C4-2B (cell line): ENCODE measurements at regions not wholly inside any gene's neighbourhood (a gene's known extent, or its start where the extent isn't known, plus 50 kb on each side); places are given as distances from the start of the nearest gene placed in this dataset.

ENCODE experiments used
- H3K27ac ChIP-seq: fragments of 450-650 bp; 2 replicates; pipeline ENCODE4 v1.5.1; 2017
- ZFX ChIP-seq: fragments of 450-650 bp; IDR thresholded peaks from 2 replicates; pipeline ENCODE4 v1.6.1; 2017
- TF ChIP-seq, protein P1 (sequence below): fragments of 450-650 bp; conservative IDR thresholded peaks from 2 replicates; pipeline ENCODE4 v1.5.1; 2017; ENCODE audit warnings: mild to moderate bottlenecking

DNA sequence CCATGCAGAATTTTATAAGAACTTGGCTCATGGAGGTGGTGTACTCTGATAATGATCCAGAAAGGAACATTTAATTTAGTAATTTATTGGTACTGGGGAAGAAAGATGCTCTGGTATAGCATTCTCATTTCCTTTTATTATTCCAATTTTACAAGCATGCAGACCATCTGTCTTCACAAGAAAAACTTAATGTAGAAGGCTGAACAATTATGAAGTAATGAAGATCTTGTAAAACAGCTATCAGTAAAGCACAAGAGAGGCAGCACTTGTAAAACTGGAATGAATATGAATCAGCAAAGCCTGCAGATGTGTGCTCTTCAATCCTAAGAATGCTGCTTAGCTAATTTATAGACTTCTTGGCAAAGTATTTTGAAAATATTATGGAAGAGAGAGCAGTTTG lies 300.0 kb downstream of the YTHDC2 start:
- no peak overlapping the region for H3K27ac ChIP-seq
- TF ChIP-seq, protein P1, sequence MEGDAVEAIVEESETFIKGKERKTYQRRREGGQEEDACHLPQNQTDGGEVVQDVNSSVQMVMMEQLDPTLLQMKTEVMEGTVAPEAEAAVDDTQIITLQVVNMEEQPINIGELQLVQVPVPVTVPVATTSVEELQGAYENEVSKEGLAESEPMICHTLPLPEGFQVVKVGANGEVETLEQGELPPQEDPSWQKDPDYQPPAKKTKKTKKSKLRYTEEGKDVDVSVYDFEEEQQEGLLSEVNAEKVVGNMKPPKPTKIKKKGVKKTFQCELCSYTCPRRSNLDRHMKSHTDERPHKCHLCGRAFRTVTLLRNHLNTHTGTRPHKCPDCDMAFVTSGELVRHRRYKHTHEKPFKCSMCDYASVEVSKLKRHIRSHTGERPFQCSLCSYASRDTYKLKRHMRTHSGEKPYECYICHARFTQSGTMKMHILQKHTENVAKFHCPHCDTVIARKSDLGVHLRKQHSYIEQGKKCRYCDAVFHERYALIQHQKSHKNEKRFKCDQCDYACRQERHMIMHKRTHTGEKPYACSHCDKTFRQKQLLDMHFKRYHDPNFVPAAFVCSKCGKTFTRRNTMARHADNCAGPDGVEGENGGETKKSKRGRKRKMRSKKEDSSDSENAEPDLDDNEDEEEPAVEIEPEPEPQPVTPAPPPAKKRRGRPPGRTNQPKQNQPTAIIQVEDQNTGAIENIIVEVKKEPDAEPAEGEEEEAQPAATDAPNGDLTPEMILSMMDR: no peak
- no peak for TF ChIP-seq ZFX

DNA sequence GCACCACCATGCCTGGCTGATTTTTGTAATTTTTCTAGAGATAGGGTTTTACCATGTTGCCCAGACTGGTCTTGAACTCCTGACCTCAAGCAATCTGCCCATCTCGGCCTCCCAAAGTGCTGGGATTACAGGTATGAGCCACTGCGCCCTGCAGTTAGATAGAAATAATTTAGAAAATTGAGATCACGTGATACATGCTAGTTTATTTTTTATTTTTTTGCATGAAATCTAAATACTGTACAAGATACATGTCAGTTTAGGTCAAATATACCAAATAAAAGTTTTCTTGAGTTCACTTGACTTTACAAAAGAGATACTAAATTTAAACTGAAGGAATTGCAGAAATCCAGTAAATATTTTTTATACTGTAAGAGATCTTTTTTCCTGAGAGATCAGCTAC lies 304.2 kb downstream of the YTHDC2 start:
- no peak overlapping the region for H3K27ac ChIP-seq
- no peak for TF ChIP-seq ZFX
- TF ChIP-seq, protein P1: no peak

DNA sequence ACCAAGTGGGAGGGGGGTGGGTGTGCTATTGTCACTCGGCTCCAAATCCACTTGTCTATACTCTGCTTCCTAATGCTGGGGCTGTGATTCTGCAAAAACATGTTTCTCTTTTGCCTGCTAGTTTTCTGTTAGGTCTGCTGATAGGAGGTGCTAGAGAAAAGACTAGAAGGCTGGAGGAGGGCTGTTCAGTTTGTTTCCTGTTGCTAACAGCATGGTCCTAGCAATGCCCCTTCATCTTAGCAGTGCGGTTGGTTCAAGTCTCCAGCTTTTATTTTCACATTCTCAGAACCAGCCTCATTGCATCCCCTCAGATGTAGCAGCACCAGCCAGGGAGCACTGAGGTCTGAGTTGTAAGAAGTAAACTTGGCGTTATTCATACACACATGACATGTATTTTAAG lies 310.2 kb downstream of the YTHDC2 start:
- no peak overlapping the region for H3K27ac ChIP-seq

DNA sequence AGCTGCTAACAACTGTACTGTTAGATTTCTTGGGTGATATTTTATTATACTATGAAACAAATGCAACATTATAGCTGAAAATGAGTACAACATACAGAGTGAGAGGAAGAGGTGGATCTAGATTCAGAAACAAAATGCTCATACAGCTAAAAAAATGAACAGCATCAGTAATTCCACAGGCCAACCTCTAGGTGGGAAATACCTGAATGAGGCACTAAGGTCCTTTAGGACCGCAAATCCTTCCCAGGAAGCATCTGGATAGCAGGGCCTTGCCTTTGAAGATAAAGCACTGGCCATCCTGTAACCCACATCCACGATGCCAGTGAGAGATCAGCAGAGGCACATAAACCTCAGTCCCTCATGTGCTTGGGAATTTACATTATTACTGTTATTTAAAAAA lies 310.8 kb downstream of the YTHDC2 start:
- no peak overlapping the region for H3K27ac ChIP-seq

More for the DNA sequence above, 310.2 kb downstream of the YTHDC2 start:
- TF ChIP-seq ZFX: no peak
- TF ChIP-seq, protein P1: no peak

GRCh38 chr5:113825176-113825575 lies 311.7 kb downstream of the YTHDC2 start:
- no peak overlapping the region for H3K27ac ChIP-seq
- no peak for TF ChIP-seq ZFX
- TF ChIP-seq, protein P1: no peak

More for the DNA sequence above, 310.8 kb downstream of the YTHDC2 start:
- TF ChIP-seq ZFX: no peak
- TF ChIP-seq, protein P1: peak; percentile 23; the same call in 1 of the 2 replicates

- no peak for TF ChIP-seq ZFX
- TF ChIP-seq, protein P1: no peak
- H3K27ac ChIP-seq: peak overlapping the region; percentile 38; the same call in 1 of the 2 replicates
These were observed 333.4 kb downstream of the YTHDC2 start for GRCh38 chr5:113846941-113847340.

- H3K27ac ChIP-seq: no peak overlapping the region
- no peak for TF ChIP-seq ZFX
- TF ChIP-seq, protein P1: no peak
These were observed 350.9 kb downstream of the YTHDC2 start for GRCh38 chr5:113864437-113864836.
